H1 (cell line): ENCODE measurements at regions not wholly inside any gene's neighbourhood (a gene's known extent, or its start where the extent isn't known, plus 50 kb on each side); places are given as distances from the start of the nearest gene placed in this dataset.
A peak's percentile ranks its signal among the peaks of the same experiment; 100 is the strongest.

ENCODE experiments used
- CTCF ChIA-PET: fragments of 300-600 bp; sonication (Branson Sonifier 250); formaldehyde crosslinking; loops from one replicate; lab custom pipeline; 2021; ENCODE audit not compliant: partially characterized antibody; lab: Charles Lee
- POLR2A ChIA-PET: fragments of 300-600 bp; sonication (Branson Sonifier 250); formaldehyde crosslinking; loops from one replicate; lab custom pipeline; 2021; ENCODE audit warnings: inconsistent platforms; ENCODE audit not compliant: partially characterized antibody; lab: Charles Lee
- DNase-seq, 2 experiments: peaks; one replicate each; pipeline versions ENCODE4 v3.0.0 to v3.0.0-alpha.2; 2010 to 2022; ENCODE audit warnings: low spot score in 2 of 2, low read depth in 1 of 2, mixed read lengths in 1 of 2
- FAIRE-seq: peaks from 2 replicates; lab custom pipeline; 2011; peaks lifted over from hg19 to GRCh38; lab: Jason Lieb, UNC
- H2AFZ ChIP-seq: 2 replicates; pipeline ENCODE4 v1.8.1; 2012; ENCODE audit warnings: low read length, inconsistent platforms
- H2AK5ac ChIP-seq: 2 replicates; pipeline ENCODE4 v1.6.1; 2013; ENCODE audit warnings: low read depth, low read length
- H2BK120ac ChIP-seq: replicated peaks from 2 replicates; pipeline ENCODE3; 2013; ENCODE audit warnings: low read depth, low read length, inconsistent platforms
- H2BK12ac ChIP-seq: 2 replicates; pipeline ENCODE4 v1.6.1; 2013; ENCODE audit warnings: low read depth, low read length
- H2BK15ac ChIP-seq: 2 replicates; pipeline ENCODE4 v1.6.1; 2013; ENCODE audit warnings: low read length
- H2BK20ac ChIP-seq: 2 replicates; pipeline ENCODE4 v1.6.1; 2013; ENCODE audit warnings: low read length
- H2BK5ac ChIP-seq: 2 replicates; pipeline ENCODE4 v1.6.1; 2013; ENCODE audit warnings: low read depth, low read length
- H3K14ac ChIP-seq: 2 replicates; pipeline ENCODE4 v1.6.1; 2013; ENCODE audit warnings: inconsistent platforms; ENCODE audit not compliant: insufficient read length
- H3K18ac ChIP-seq: 2 replicates; pipeline ENCODE4 v1.6.1; 2013; ENCODE audit warnings: low read length; ENCODE audit errors: extremely low read depth
- H3K23ac ChIP-seq: 2 replicates; pipeline ENCODE4 v1.6.1; 2013; ENCODE audit warnings: inconsistent platforms; ENCODE audit not compliant: insufficient read length
- H3K23me2 ChIP-seq: 2 replicates; pipeline ENCODE4 v1.6.1; 2013; ENCODE audit warnings: low read depth, low read length
- H3K27ac ChIP-seq: 2 replicates; pipeline ENCODE4 v1.6.1; 2011; ENCODE audit warnings: low read depth, low read length, inconsistent platforms
- H3K27me3 ChIP-seq, 4 experiments: replicated peaks in 1 of 4; 1 replicate in 1 of 4; 2 replicates in 3 of 4; pipeline versions ENCODE4 v1.6.1 to v1.8.1; 2011 to 2013; ENCODE audit warnings: low read length in 3 of 4, mild to moderate bottlenecking in 3 of 4, inconsistent platforms in 2 of 4, mixed read lengths in 2 of 4, moderate library complexity in 1 of 4; ENCODE audit not compliant: control insufficient read depth in 3 of 4, insufficient read depth in 3 of 4; ENCODE audit errors: extremely low read depth in 1 of 4
- H3K36me3 ChIP-seq, 4 experiments: 2 replicates each; pipeline versions ENCODE4 v1.6.1 to v1.8.1; 2011 to 2013; ENCODE audit warnings: mild to moderate bottlenecking in 4 of 4, low read length in 3 of 4, moderate library complexity in 2 of 4, control low read depth in 1 of 4, inconsistent platforms in 1 of 4; ENCODE audit not compliant: insufficient read depth in 4 of 4, control insufficient read depth in 2 of 4
- H3K4ac ChIP-seq: replicated peaks from 2 replicates; pipeline ENCODE3; 2013; ENCODE audit warnings: low read length, low read depth, mixed read lengths, inconsistent platforms; ENCODE audit not compliant: insufficient read length
- H3K4me1 ChIP-seq, 4 experiments: replicated peaks in 1 of 4; 1 replicate in 1 of 4; 2 replicates in 3 of 4; pipeline versions ENCODE4 v1.6.1 to v1.8.1; 2011 to 2013; ENCODE audit warnings: low read length in 3 of 4, inconsistent platforms in 2 of 4, mixed read lengths in 1 of 4; ENCODE audit not compliant: insufficient read depth in 4 of 4, control insufficient read depth in 3 of 4
- H3K4me2 ChIP-seq, 2 experiments: 2 replicates each; pipeline versions ENCODE4 v1.6.1 to v1.8.1; 2011 to 2013; ENCODE audit warnings: low read depth in 2 of 2, low read length in 2 of 2, control low read depth in 1 of 2, inconsistent platforms in 1 of 2, mild to moderate bottlenecking in 1 of 2; ENCODE audit not compliant: insufficient read depth in 1 of 2
- H3K4me3 ChIP-seq, 4 experiments: fragments of 200-600, 300-600 bp in 1 of 4; sonication (generic), shearing (Covaris generic), sonication (Bioruptor Twin) in 1 of 4; 2 replicates each; pipeline versions ENCODE4 v1.5.1 to v1.8.1; 2011 to 2016; ENCODE audit warnings: low read length in 4 of 4, low read depth in 3 of 4, control low read depth in 2 of 4, inconsistent platforms in 2 of 4, mild to moderate bottlenecking in 2 of 4, mixed read lengths in 1 of 4, moderate library complexity in 1 of 4; ENCODE audit not compliant: insufficient read depth in 2 of 4; ENCODE audit errors: extremely low read depth in 1 of 4
- H3K56ac ChIP-seq: replicated peaks from 2 replicates; pipeline ENCODE3; 2013; ENCODE audit warnings: low read depth, mild to moderate bottlenecking, mixed read lengths, low read length, inconsistent platforms; ENCODE audit not compliant: insufficient read length
- H3K79me1 ChIP-seq: 2 replicates; pipeline ENCODE4 v1.6.1; 2013; ENCODE audit warnings: low read depth, low read length, control low read depth
- H3K79me2 ChIP-seq, 2 experiments: 2 replicates each; pipeline versions ENCODE4 v1.6.1 to v1.8.1; 2012 to 2013; ENCODE audit warnings: low read length in 2 of 2, mild to moderate bottlenecking in 2 of 2, inconsistent platforms in 1 of 2; ENCODE audit not compliant: insufficient read depth in 2 of 2, control insufficient read depth in 1 of 2
- H3K9ac ChIP-seq, 4 experiments: replicated peaks in 1 of 4; 1 replicate in 1 of 4; 2 replicates in 3 of 4; pipeline versions ENCODE4 v1.6.1 to v1.8.1; 2011 to 2013; ENCODE audit warnings: low read depth in 3 of 4, low read length in 3 of 4, control low read depth in 2 of 4, mild to moderate bottlenecking in 2 of 4, moderate library complexity in 2 of 4, inconsistent platforms in 1 of 4; ENCODE audit errors: extremely low read depth in 1 of 4
- H3K9me3 ChIP-seq, 2 experiments: 2 replicates each; pipeline versions ENCODE4 v1.6.1 to v1.8.1; 2012 to 2013; ENCODE audit warnings: mild to moderate bottlenecking in 2 of 2, moderate library complexity in 2 of 2, control low read depth in 1 of 2, inconsistent platforms in 1 of 2, low read depth in 1 of 2, low read length in 1 of 2, mixed read lengths in 1 of 2; ENCODE audit not compliant: insufficient read depth in 2 of 2
- H4K20me1 ChIP-seq, 2 experiments: replicated peaks in 1 of 2; 2 replicates each; pipeline versions ENCODE3 to v1.8.1; 2011 to 2013; ENCODE audit warnings: inconsistent platforms in 2 of 2, low read length in 2 of 2, mild to moderate bottlenecking in 1 of 2; ENCODE audit not compliant: insufficient read depth in 2 of 2, control insufficient read depth in 1 of 2
- H4K5ac ChIP-seq: 2 replicates; pipeline ENCODE4 v1.6.1; 2013; ENCODE audit warnings: low read length, low read depth, mixed read lengths, inconsistent platforms; ENCODE audit not compliant: insufficient read length
- H4K8ac ChIP-seq: 2 replicates; pipeline ENCODE4 v1.8.0; 2013; ENCODE audit warnings: mild to moderate bottlenecking, moderate library complexity, low read length, inconsistent platforms; ENCODE audit not compliant: insufficient read depth; ENCODE audit errors: extremely low read depth
- H4K91ac ChIP-seq: replicated peaks from 2 replicates; pipeline ENCODE3; 2013; ENCODE audit warnings: low read length, mixed read lengths, inconsistent platforms; ENCODE audit not compliant: insufficient read length
- CHD2 ChIP-seq: IDR thresholded peaks from 2 replicates; pipeline ENCODE4 v1.6.1; 2012; ENCODE audit warnings: low read length, improper control_type of control experiment
- EZH2 ChIP-seq: fragments of 200-600 bp; sonication (generic); IDR thresholded peaks from 2 replicates; pipeline ENCODE4 v1.7.1; 2012; ENCODE audit warnings: low read depth, mild to moderate bottlenecking, moderate library complexity, low read length, inconsistent platforms; ENCODE audit not compliant: severe bottlenecking
- KDM4A ChIP-seq: IDR thresholded peaks from one replicate; pipeline ENCODE4 v1.7.1; 2012; ENCODE audit warnings: low read depth, mild to moderate bottlenecking, moderate library complexity, low read length, inconsistent platforms; ENCODE audit not compliant: severe bottlenecking
- SUZ12 ChIP-seq: fragments of 200-600 bp; sonication (generic); IDR thresholded peaks from 2 replicates; pipeline ENCODE4 v1.6.1; 2012; ENCODE audit warnings: mild to moderate bottlenecking, inconsistent platforms, low read length, moderate library complexity, mixed read lengths
- TCF12 ChIP-seq: IDR thresholded peaks from 2 replicates; pipeline ENCODE4 v1.6.1; 2011; ENCODE audit warnings: low read depth, mild to moderate bottlenecking, low read length
- ZNF274 ChIP-seq: IDR thresholded peaks from 2 replicates; pipeline ENCODE4 v1.7.0; 2012; ENCODE audit warnings: low read length, borderline replicate concordance; ENCODE audit errors: extremely low read depth
- WGBS, 2 experiments: shearing (Covaris generic) in 1 of 2; methylation state at CpG; one replicate each; pipeline versions ENCODE4 v1.1.6 to v1.1.7; 2013 to 2015; ENCODE audit warnings: low lambda C conversion rate in 2 of 2, mixed read lengths in 2 of 2, inconsistent platforms in 1 of 2, low coverage in 1 of 2, missing lambda C conversion rate in 1 of 2; ENCODE audit not compliant: insufficient replicate concordance in 2 of 2, insufficient coverage in 1 of 2, insufficient read length in 1 of 2; ENCODE audit errors: extremely low coverage in 1 of 2, missing lambda C conversion rate in 1 of 2; 5-methylcytosine and 5-hydroxymethylcytosine counted together

- POLR2A ChIA-PET: interaction anchor here (0.7 to 3.2 kb wide), 5 partner anchors 7 to 40 kb away, joined by 3 to 14 read pairs (median 3); no protein-coding TSS in a partner anchor
- H3K27ac ChIP-seq: no peak overlapping the region
These were observed 65.6 kb upstream of the POLG start for GRCh38 chr15:89400116-89400781.

More at GRCh38 chr15:89400116-89400781, 65.6 kb upstream of the POLG start:
- Histone ChIP-seq H3K9ac (no peak overlapping the region), H4K91ac (no peak overlapping the region), H3K4me2 (peak overlapping the region; percentile 37 to 89), H3K4me1 (peaks cover 5 to 43% (median 18%) of the 10 kb centered on the region in 4 experiments), H3K36me3 (no peaks in the 10 kb centered on the region), H4K20me1 (peaks cover 19 to 42% of the 10 kb centered on the region in 2 experiments), H3K4me3 (peak overlapping the region in 3 of 4 experiments; percentile 28 to 54 (median 33); a peak in 4 of 8 replicates), H3K23ac (no peak overlapping the region), H3K23me2 (peaks cover 3% of the 10 kb centered on the region), H4K8ac (no peak overlapping the region; the same call in 1 of the 2 replicates), H2AK5ac (no peak overlapping the region), H3K9me3 (no peaks in the 10 kb centered on the region), H3K18ac (no peak overlapping the region), H2AFZ (no peak overlapping the region), H2BK120ac (no peak overlapping the region), H3K79me2 (no peaks in the 10 kb centered on the region), H2BK15ac (no peak overlapping the region), H3K27me3 (peaks cover 95 to 99% (median 99%) of the 10 kb centered on the region in 4 experiments), H3K79me1 (no peaks in the 10 kb centered on the region), H2BK5ac (no peak overlapping the region), H3K14ac (no peak overlapping the region), H2BK12ac (no peak overlapping the region), H3K56ac (no peak overlapping the region), H2BK20ac (no peak overlapping the region), H3K4ac (no peak overlapping the region), H4K5ac (no peak overlapping the region)
- FAIRE-seq (no peak), DNase-seq (no peak)
- CTCF ChIA-PET: interaction anchor here (0.8 to 5.6 kb wide), 12 partner anchors 14 to 72 kb away, joined by 3 to 50 read pairs (median 4); no protein-coding TSS in a partner anchor
- no peak for TF ChIP-seq ZNF274
- peak; percentile 86; the same call in 1 of the 2 replicates for TF ChIP-seq SUZ12
- TF ChIP-seq EZH2: peak; percentile 86
- TF ChIP-seq CHD2: no peak
- peak; percentile 0 for TF ChIP-seq KDM4A
- no peak for TF ChIP-seq TCF12
- WGBS, 2 experiments: 3% methylated on average over 30 of the region's 55 CpGs; no CpG with 5 or more reads in 1 of the 2 experiments
